NCI-H2107 treated with DMSO at 0.1 percent for 48 hours (cell line): ENCODE measurements at regions not wholly inside any gene's neighbourhood (a gene's known extent, or its start where the extent isn't known, plus 50 kb on each side); places are given as distances from the start of the nearest gene placed in this dataset.

ENCODE experiments used
- DNase-seq: peaks from one replicate; lab custom pipeline; 2025; ENCODE audit not compliant: unreplicated experiment; lab: John Stamatoyannopoulos, UW

GRCh38 chr4:35734381-35735098 is 509.8 kb downstream of the ARAP2 start:
- DNase-seq = no peak

- no peak for DNase-seq
Measured at GRCh38 chr4:35739308-35739707, 505.0 kb downstream of the ARAP2 start.

GRCh38 chr4:35754047-35754446 is 490.3 kb downstream of the ARAP2 start:
- no peak for DNase-seq

GRCh38 chr4:35757836-35758235 is 486.5 kb downstream of the ARAP2 start:
- DNase-seq = no peak

- DNase-seq = no peak
Measured at GRCh38 chr4:35760807-35761206, 483.5 kb downstream of the ARAP2 start.

GRCh38 chr4:35771571-35771970 is 472.7 kb downstream of the ARAP2 start:
- no peak for DNase-seq

GRCh38 chr4:35772291-35772690 is 472.0 kb downstream of the ARAP2 start:
- DNase-seq = no peak

- DNase-seq = no peak
Measured at GRCh38 chr4:35789899-35790574, 454.3 kb downstream of the ARAP2 start.

GRCh38 chr4:35793045-35793722 is 451.1 kb downstream of the ARAP2 start:
- no peak for DNase-seq

- DNase-seq = no peak
Measured at GRCh38 chr4:35793766-35794165, 450.5 kb downstream of the ARAP2 start.

- DNase-seq = no peak
Measured at GRCh38 chr4:35800669-35801068, 443.6 kb downstream of the ARAP2 start.

- DNase-seq = no peak
Measured at GRCh38 chr4:35802644-35803043, 441.7 kb downstream of the ARAP2 start.

- no peak for DNase-seq
Measured at GRCh38 chr4:35818520-35818919, 425.8 kb downstream of the ARAP2 start.

GRCh38 chr4:35820003-35820402 is 424.3 kb downstream of the ARAP2 start:
- DNase-seq = no peak

GRCh38 chr4:35824231-35824630 is 420.1 kb downstream of the ARAP2 start:
- DNase-seq = no peak

GRCh38 chr4:35835893-35836292 is 408.4 kb downstream of the ARAP2 start:
- DNase-seq = no peak

- no peak for DNase-seq
Measured at GRCh38 chr4:35836596-35836995, 407.7 kb downstream of the ARAP2 start.

- DNase-seq = no peak
Measured at GRCh38 chr4:35867057-35867456, 377.3 kb downstream of the ARAP2 start.

- DNase-seq = no peak
Measured at GRCh38 chr4:35872273-35872672, 372.0 kb downstream of the ARAP2 start.

GRCh38 chr4:35879479-35879878 is 364.8 kb downstream of the ARAP2 start:
- DNase-seq = no peak

- no peak for DNase-seq
Measured at GRCh38 chr4:35883108-35883507, 361.2 kb downstream of the ARAP2 start.
